Head of caudate nucleus (tissue), 42 donors: ENCODE measurements at regions not wholly inside any gene's neighbourhood (a gene's known extent, or its start where the extent isn't known, plus 50 kb on each side); places are given as distances from the start of the nearest gene placed in this dataset.
A peak's percentile ranks its signal among the peaks of the same experiment; 100 is the strongest.
"Not testable (repeated sequence)": the region's sequence is repeated elsewhere in the genome, so short reads cannot be mapped to it uniquely, and the experiment has no call there.

ENCODE experiments used
- DNase-seq, 42 donors: peaks; one replicate each; pipeline versions ENCODE4 v3.0.0 to v3.0.0-alpha.2; 2020 to 2021; ENCODE audit warnings: mixed read lengths in 7 of 42
- intact Hi-C: fragments of 100-400 bp; cut with DNase I; formaldehyde crosslinking; loops from one replicate; pipeline ENCODE4 v1.15.0; 2022

DNA sequence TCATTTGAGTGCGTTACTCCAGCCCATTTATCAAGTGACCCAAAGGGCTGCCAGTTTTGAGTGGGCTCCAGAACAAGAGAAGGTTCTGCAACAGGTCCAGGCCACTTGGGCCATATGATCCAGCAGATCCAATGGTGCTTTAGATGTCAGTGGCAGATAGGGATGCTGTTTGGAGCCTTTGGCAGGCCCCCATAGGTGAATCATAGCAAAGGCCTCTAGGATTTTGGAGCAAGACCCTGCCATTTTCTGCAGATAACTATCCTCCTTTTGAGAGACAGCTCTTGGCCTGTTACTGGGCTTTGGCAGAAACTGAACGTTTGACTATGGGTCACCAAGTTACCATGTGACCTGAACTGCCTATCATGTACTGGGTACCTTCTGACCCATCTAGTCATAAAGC is 358.8 kb upstream of the SEMA3C start:
- DNase-seq = no peak

DNA sequence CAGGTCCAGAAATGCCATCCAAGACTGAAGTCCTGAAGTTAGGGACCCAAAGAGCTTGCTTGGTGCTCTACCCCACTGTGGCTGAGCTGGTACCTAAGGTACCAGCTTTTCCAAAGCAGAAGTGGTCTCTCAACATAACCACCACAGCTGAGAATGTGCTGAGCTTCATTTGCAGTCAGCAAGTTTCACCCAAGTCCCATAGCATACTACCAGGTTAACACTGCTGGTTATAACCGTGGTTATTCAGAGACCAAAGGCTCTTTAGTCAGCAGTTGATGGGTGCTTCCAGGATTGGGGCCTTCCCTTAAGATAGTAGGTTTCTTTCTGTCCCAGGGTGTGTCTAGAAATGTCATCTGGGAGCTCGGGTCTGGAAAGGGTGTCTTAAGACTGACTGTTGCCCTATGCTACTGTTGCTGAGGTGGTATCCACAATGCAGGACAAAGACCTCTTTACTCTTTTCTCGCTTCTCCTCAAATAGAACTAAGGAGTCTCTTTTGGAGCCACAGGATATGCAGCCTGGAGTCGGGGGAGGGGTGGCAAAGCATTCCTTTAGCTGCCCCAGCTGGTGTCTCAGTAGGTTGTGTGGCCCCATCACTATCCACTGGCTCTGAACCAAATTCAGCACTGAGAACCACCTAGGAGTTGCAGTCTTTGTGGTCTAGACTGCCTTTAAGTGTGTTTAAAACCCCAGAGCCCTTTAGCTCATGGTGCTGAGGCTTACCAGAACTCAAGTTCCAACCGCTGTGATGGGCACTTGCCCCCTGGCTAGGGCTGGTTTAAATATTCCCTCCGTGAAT is 354.9 kb upstream of the SEMA3C start:
- no peak for DNase-seq
- intact Hi-C loops = no loop called here

More for the DNA sequence above, 358.8 kb upstream of the SEMA3C start:
- intact Hi-C loops = no loop called here

DNA sequence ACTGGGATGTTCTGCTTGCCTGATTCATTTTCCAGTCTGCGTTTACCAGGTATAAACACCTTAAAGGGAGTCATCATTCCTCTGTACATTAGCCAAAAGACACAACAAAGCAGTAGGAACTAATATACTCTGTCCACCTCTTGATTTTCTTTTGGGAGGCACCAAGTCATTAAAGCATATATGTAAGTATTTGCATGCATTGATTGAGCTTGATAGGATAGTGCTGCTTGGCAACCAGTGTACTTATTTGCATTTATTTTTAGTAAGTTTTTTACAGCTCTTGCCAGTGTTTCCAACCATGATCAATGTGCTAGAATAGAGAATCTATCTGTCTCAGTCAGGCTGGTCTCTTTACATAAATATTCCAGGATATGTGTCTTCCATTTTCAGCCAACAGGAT is 353.3 kb upstream of the SEMA3C start:
- DNase-seq = no peak
- intact Hi-C loops = no loop called here

DNA sequence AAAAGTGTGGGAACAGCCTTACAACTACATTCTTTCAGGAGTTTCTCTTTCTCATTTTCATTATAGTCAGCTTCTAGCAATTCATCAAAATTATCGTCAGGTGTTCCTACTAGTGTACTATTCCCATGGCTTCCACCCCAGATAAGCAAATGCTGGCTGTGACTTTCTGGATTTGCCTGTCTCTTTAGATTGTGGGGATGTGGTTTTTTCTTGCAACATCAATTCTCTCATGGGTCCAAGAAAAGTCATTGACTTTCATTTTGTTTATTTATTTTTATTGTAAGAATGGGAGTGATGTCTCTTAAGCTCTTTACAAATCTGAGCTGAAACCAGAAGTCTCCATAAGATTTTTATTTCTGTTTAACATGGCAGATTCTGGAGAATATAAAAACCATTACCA is 349.7 kb upstream of the SEMA3C start:
- intact Hi-C loops = no loop called here
- DNase-seq = no peak

DNA sequence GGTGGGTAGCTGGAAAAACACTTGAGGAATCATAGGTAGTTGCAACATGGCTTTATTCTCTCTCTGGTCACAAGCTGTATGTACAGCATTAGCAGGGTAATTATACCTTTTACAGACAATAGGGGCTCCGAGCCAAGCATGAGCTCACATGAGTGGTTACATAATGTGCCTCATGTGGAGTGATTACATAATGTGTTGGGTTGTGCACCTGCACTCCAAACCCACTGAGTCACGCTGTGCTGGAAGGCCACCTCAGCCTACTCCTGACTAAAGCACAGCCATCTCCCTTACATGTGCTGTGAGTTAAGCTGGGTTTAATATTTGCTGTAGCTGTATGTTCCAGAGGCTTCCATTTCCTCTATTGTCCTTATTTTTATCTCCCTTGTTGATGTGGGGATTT is 348.7 kb upstream of the SEMA3C start:
- intact Hi-C loops = no loop called here
- no peak for DNase-seq

DNA sequence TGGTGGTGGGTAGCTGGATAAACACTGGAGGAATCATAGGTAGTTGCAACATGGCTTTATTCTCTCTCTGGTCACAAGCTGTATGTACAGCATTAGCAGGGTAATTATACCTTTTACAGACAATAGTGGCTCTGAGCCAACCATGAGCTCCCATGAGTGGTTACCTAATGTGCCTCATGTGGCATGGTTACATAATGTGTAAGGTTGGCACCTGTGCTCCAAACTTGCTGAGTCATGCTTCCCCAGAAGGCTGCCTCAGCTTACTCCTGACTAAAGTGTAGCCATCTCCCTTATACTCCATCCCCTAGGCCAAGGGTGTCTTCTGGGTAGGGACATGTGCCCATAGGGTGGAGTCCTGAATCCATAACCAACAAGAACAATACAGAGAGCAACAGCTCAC is 345.3 kb upstream of the SEMA3C start:
- intact Hi-C loops = no loop called here
- no peak for DNase-seq

DNA sequence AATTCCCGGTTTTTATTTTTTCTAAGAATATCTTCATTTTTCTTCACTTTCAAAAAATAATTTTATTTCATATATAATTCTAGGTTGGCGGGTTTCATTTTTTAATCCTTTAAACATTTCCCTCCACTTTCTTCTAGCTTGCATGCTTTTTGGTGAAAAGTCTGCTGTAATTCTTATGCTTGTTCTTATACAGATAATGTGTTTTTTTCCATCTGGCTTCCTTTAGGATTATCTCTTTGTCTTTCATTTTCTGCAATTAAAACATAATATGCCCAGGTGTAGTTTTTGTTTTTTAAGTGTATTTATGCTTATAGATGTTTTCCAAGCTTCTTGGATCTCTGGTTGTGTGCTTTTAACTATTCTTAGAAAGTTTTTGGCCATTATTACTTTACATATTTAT is 341.3 kb upstream of the SEMA3C start:
- intact Hi-C loops = no loop called here
- no peak for DNase-seq

DNA sequence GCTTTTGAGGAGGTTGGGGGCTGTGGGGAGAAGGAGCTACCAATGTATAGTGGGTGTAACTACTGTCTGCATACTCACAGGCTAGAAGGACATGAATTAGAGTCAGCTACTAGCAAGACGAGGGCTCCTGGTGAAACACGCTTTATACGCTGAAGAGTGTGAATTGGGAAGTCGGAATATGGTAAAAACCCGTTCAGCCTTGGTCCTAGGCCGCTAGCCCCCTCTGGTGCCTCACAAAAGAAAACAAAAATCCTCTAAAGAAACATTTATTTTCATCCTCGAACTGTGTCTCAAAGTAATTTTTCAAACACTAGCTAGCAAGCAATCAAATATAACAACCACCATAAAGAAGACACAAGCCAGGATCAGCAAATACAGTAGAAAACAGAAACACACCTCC is 338.1 kb upstream of the SEMA3C start:
- no peak for DNase-seq
- intact Hi-C loops = no loop called here

DNA sequence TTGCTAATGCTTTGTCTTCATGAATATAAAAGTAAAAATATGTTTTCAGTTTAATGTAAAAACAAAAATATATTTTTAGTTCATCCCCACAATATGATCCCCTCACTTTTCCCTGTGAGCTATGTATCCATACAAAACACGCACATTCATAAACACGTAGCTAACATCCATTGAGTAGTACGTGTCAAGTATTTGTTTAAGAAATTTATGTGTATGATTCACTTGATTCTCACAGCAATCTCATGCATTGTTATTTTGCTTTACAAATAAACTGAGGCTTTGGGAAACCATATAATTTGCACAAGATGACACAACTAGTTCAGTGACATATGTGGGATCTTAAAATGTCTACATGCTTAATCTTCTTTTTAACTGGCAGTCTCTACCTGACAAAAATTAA is 329.6 kb upstream of the SEMA3C start:
- intact Hi-C loops = no loop called here
- DNase-seq = no peak

DNA sequence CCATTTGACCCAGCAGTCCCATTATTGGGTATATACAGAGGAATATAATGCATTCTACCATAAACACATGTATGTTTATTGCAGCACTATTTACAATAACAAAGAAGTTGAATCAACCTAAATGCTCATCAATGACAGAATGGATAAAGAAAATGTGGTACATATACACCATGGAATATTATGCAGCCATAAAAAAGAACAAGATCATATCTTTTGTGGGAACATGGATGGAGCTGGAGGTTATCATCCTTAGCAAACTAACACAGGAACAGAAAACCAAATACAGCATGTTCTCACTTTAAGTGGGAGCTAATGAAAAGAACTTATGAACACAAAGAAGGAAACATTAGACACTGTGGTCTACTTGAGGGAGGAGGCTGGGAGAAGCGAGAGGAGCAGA is 328.5 kb upstream of the SEMA3C start:
- DNase-seq, intact Hi-C loops: not testable (repeated sequence)

DNA sequence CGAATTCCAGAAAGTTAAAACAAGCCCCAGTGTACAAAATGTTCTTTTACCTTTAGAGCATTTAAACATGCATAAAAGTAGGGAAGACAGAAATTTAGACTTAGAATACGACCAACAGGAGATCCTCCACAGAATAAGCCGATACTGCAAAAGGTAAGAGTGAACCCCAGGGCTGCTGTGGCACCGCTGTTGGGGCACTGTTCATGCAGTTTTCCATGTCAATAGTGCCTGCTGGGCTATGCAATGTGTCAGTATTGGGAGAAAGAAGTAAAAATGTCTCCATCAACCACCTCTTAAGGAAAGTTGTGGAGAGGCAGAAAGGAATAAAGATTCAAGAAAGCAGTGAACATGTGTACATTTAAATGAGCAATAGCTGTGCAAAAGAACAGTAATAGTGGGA is 326.5 kb upstream of the SEMA3C start:
- intact Hi-C loops = no loop called here
- no peak for DNase-seq

DNA sequence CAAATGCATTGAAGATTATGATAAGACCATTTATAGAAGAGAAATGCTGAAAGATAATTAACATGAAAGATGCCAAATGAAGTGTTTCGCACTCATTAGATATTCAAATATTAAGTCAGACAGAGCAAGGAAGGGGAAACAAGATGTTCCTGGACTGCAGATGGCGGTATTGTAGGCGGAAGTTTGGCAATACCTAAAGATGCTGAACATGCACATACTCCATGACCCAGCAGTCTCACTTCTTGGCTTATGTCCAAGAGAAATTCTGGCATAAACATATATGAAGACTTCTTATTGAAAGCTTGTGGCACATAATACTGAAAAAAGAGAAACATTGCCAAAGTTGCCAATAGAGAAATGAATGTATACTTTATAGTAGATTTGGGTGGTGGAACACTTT is 325.4 kb upstream of the SEMA3C start:
- intact Hi-C loops = no loop called here
- DNase-seq = no peak

DNA sequence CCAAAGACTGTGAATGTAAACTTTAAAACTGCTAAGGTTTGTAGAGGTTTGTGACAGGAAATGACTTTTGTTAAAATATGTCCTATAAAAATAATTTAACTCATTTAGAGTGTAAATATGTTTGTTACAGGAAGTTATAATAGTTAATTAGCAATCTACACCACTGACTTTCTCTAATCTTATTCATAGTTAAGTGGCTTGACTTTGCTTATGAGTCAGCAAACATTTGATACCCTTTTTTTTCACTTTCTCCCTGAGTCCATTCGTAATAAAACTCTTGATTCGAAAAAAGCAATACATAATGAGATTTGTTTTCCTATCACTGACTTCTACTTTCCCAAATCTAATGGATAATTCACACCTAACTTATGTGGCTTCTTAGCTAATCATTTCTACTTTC is 317.7 kb upstream of the SEMA3C start:
- intact Hi-C loops = no loop called here
- no peak for DNase-seq

DNA sequence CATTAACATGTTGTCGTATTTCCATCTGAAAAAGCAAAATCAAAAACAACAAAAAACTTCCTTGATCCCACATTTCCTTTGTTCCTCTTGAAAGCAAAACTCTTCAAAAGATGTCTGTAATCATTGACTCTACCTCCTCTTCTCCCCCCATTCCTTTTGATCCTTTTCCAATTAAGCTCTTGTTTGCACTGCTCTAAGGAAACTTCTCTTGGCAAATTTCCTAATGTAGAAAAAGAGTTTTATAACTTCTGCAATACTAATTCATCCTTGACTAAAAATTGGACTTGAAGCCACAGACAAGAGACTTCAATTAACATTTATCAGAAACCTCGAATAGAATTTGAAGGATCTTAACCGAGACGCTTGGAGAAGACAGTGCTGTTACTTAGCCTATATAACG is 317.1 kb upstream of the SEMA3C start:
- intact Hi-C loops = no loop called here
- no peak for DNase-seq

DNA sequence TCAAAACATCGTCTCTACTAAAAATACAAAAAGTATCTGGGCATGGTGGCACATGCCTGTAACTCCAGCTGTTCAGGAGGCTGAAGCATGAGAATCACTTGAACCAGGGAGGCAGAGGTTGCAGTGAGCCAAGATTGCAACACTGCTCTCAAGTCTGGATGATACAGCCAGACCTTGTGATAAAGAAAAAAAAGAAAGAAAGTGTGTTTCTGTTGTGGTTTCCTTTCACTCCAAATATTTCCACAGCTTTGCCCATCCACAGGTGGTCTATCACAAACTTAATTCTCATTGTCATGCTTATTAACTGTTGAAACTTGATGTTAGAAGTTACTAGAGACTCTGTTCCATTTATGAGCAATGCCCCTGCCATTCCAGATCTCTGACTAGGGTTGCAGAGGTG is 316.0 kb upstream of the SEMA3C start:
- no peak for DNase-seq
- intact Hi-C loops = no loop called here

DNA sequence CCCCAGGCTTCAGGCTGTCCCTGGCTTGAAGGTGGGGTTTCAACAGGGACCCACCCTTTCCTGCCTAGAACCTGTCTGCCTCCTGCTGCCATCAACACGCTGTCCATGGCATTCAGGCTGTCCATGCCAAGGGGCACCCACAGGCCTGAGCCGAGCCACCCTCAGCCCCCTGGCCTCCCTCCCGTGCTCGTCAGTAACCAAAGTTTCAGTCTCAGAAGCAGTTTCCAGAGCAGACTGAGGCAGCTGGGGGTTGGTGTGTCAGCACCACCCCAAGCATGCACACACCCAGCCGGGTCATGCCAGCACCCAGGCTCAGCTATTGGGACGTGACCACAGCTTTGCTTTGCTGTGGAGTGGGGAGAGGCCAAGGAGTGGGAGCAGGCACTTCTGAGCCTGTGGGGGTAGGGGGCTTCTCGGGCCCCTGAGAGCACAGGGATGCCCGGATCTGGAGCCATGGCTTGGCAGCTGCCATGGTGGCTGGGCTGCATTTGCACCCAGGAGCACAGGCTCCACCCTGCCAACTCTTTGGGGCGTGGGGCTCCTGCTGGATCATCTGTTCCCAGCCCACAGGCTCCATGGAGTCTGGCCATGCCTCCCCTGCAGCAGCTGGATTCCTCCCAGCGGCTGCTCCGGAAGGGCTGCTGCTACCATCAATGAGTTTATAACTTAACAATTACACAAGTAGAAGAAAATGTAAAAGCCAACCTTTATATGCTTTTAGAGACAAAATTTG is 314.5 kb upstream of the SEMA3C start:
- intact Hi-C loops = no loop called here

DNA sequence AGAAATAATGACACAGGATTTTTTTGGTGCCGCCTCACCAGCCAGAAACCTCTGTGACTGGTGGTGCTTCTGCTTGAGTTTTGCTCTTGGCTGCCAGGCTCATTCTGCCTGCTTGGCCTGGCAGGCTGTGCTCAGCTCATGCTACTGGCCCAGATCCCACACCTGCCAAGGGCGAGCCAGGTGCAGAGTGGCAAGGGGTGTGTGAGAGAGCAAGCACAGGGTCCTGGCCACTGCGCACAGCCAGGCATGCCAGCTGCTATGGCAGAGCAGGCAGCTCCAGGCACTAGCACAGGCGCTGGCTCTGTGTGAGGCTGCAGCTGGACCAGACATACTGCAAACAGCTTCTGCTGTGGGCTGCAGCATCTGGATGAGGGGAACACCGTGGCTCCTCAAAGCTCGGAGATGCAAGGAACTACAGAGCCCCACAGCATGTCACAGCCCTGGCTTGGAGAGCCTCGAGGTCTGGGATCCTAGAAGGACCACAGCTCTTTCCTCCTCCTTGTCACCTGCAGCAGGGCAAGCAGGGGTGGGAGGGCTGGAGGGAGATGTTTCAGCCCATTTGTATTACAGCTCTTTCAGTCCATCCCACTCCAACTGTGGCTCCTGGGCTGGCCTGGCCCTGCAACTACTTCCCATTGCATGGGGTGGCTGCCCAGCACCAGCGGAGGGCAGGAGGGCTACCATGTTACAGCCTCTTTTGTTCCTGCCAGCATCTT is 313.4 kb upstream of the SEMA3C start:
- DNase-seq = peak in 1 of 42 donors; percentile 36
- intact Hi-C loops = no loop called here

More for the DNA sequence above, 314.5 kb upstream of the SEMA3C start:
- DNase-seq = no peak

DNA sequence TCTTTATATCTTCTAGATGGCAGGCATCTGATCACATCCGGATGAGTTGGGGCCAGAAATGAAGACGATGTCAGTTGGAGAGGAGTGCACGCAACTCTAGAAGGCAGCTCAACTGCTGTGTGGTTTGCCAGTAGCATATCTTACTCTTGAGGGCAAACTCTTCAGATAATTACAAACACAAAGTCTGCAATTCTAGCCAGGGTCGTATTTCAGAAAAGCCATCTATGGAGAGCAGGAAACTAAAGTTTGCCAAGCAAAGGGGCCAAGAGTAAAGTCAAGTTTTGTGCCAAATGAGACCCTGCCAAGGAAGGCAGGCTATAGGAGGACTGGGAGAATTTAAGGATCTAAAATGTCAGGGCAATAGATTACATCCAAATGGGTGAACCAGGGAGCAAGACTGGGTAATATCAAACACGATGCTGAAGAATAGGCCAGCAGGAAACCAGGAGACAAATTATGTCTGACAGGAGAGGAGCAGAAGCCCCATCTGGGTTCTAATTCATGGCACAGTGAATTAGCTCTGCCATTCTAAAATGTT is 312.5 kb upstream of the SEMA3C start:
- intact Hi-C loops = no loop called here
- no peak for DNase-seq

DNA sequence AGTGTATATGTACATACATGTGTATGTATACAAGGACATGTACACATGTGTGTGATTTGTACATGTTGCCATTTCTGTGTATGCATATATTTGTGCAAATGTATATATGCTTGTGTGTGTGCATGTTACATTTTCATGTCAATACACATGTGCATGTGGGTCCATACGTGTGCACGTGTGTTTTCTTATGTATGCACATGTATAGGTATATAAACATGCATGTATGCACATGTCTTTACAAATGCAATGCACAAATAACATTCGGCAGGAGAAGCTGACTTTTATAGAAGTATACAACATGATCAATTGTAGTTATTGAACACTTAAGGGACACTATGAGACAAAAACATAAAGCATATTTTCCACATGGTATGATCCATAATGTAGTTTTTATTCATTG is 307.4 kb upstream of the SEMA3C start:
- no peak for DNase-seq

DNA sequence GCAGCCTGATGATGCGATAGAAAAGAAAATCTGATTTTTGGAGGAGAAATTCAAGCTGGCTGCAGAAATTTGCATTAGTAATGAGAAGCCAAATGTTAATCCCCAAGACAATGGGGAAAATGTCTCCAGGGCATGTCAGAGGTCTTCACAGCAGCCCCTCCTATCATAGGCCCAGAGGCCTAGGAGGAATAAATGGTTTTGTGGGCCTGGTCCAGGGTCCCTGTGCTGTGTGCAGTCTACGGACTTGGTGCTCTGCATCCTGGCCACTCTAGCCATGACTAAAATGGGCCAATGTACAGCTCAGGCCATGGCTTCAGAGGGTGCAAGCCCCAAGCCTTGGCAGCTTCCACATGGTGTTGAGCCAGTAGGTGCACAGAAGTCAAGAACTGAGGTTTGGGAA is 303.8 kb upstream of the SEMA3C start:
- intact Hi-C loops, DNase-seq: not testable (repeated sequence)

More for the DNA sequence above, 307.4 kb upstream of the SEMA3C start:
- intact Hi-C loops = no loop called here
